ENCODE measurements at regions not wholly inside any gene's neighbourhood (a gene's known extent, or its start where the extent isn't known, plus 50 kb on each side); places are given as distances from the start of the nearest gene placed in this dataset.

DNA sequence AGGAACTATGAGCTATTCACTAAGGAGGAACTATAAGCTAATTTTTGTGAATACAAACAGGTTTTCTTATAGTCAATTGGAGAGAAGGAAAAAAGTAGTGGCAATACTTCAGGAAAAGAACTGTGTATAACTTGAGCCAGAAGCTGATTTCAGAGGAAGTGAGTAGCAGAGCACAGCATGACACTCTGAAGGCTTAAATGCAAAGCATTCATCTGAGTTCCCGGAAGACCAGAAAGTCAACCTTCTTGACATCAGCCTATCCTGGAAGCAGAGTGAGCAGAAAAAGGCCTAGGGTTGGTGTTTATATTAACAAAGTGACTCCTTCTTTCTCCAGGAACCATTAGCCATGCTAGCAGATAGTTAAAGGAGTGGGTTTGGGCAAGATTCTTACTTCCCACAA, 545.2 kb downstream of the MRPL39 start:
- Histone ChIP-seq H3K27ac (no peak overlapping the region), H3K27me3 (ENCODE audit: insufficient read depth in 3 of 3, low read length in 2 of 3) (no peaks in the 10 kb centered on the region), H3K9me3 (no peaks in the 10 kb centered on the region), H3K4me3 (no peak overlapping the region), H3K4me1 (no peaks in the 10 kb centered on the region), H3K36me3 (ENCODE audit: insufficient read depth in 1 of 2, low read depth in 1 of 2) (no peaks in the 10 kb centered on the region)
- intact Hi-C loops (cut with DNase I): no loop called here
- WGBS, 3 donors: 42 to 62% (median 50%) methylated on average over 1 of the region's 1 CpG
- TF ChIP-seq, protein P1, sequence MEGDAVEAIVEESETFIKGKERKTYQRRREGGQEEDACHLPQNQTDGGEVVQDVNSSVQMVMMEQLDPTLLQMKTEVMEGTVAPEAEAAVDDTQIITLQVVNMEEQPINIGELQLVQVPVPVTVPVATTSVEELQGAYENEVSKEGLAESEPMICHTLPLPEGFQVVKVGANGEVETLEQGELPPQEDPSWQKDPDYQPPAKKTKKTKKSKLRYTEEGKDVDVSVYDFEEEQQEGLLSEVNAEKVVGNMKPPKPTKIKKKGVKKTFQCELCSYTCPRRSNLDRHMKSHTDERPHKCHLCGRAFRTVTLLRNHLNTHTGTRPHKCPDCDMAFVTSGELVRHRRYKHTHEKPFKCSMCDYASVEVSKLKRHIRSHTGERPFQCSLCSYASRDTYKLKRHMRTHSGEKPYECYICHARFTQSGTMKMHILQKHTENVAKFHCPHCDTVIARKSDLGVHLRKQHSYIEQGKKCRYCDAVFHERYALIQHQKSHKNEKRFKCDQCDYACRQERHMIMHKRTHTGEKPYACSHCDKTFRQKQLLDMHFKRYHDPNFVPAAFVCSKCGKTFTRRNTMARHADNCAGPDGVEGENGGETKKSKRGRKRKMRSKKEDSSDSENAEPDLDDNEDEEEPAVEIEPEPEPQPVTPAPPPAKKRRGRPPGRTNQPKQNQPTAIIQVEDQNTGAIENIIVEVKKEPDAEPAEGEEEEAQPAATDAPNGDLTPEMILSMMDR (IDR thresholded peaks at IDR 0.05): no peak
- no peak for ATAC-seq
- DNase-seq: no peak

DNA sequence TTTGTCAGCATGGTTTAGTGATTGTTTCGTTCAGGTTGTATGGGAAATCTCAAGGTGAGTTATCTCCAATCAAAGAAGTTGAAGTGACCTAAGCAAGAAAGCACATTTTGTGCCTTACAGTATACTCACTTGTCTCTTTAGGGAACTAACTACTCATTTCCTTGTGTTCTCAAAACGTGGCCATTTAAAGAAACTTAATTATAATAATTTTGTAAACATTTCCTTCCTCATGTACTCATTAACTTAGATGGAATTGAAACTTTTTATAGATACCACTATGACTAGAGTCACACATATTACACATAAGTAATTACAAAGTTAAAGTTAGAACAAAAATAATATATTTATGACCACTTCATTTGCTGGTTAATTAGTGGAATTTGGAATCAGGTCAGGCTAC, 552.6 kb downstream of the MRPL39 start:
- Histone ChIP-seq H3K27me3 (ENCODE audit: insufficient read depth in 3 of 3, low read length in 2 of 3) (no peaks in the 10 kb centered on the region), H3K4me1 (no peaks in the 10 kb centered on the region), H3K9me3 (no peaks in the 10 kb centered on the region), H3K27ac (no peak overlapping the region), H3K4me3 (no peak overlapping the region), H3K36me3 (ENCODE audit: insufficient read depth in 1 of 2, low read depth in 1 of 2) (no peaks in the 10 kb centered on the region)
- ATAC-seq: no peak
- 44 to 45% (median 44%) methylated on average over 2 of the region's 2 CpGs for WGBS, 3 donors
- no peak for DNase-seq
- TF ChIP-seq, protein P1 (IDR thresholded peaks at IDR 0.05): no peak
- intact Hi-C loops (cut with DNase I): no loop called here

DNA sequence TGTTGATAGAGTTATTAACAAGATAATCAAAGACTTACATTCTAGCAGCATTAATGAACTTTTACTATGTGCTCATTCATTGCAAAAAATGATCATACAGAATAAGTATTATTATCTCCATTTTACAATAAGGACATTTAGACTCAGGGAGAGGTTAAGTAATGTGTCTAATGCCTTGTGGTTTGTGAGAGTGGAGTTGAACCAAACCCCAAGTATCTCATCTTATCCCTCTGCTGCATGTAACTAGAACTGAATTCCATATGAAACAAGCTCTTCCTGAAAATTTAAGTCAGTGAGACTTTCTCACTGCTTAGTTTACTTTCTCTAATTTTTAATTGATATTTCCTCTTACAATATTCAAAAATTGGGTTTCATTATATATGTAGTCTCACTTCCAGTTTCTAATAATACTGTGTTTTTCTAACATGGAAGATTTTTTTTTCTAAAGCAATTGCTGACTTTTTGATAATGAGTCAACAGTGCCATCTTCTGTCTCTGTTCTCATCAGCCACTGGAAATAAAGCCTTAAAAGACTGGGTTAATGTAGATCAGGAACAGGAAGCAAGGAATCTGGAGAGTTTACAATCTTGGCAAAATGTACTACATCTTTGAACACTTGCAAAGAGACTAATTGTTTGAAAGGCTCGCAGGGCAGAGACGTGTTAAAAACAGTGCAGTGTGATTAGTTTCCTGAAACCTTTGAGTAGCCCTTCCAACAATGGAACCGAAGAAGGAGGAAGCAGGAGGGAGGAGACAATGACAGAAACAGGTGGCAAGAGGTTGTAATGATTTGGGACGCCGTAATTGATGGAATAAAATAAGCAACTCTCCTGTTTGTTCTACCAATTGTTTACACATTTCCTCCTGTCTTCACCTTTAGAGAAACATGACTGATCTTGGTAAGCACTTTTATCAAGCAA, 567.6 kb downstream of the MRPL39 start:
- H3K9me3 ChIP-seq: no peaks in the 10 kb centered on the region
- no peak overlapping the region for H3K27ac ChIP-seq
- no peaks in the 10 kb centered on the region for H3K27me3 ChIP-seq (ENCODE audit: insufficient read depth in 3 of 3, low read length in 2 of 3)
- intact Hi-C loops (cut with DNase I): no loop called here
- ATAC-seq: no peak
- no peaks in the 10 kb centered on the region for H3K36me3 ChIP-seq (ENCODE audit: insufficient read depth in 1 of 2, low read depth in 1 of 2)
- no peaks in the 10 kb centered on the region for H3K4me1 ChIP-seq
- TF ChIP-seq, protein P1 (IDR thresholded peaks at IDR 0.05): no peak
- no peak for DNase-seq
- 1 to 3% (median 3%) methylated on average over 5 of the region's 5 CpGs for WGBS, 3 donors
- no peak overlapping the region for H3K4me3 ChIP-seq

DNA sequence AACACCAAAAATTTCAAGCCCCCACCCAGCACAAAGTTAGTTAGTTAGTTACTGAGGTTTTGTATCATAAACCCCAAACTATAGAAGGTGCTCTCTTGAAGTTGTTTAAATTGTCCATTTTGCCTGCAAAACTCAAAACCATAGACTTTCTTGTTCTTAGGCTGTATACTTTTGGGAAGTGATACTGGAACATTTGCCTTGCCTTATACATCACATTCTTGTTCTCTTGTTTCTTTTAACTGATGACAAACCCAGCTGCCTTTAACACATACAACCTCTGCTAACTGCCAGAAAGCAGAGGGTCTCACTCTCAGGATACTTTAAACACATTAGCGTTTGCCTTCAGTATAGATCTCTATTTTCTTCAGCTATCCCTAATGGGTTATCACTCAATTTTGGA, 570.5 kb downstream of the MRPL39 start:
- no peaks in the 10 kb centered on the region for H3K4me1 ChIP-seq
- DNase-seq: no peak
- TF ChIP-seq, protein P1 (IDR thresholded peaks at IDR 0.05): no peak
- intact Hi-C loops (cut with DNase I): no loop called here
- ATAC-seq: no peak
- H3K9me3 ChIP-seq: peaks cover 4% of the 10 kb centered on the region
- H3K27ac ChIP-seq: no peak overlapping the region
- H3K36me3 ChIP-seq (ENCODE audit: insufficient read depth in 1 of 2, low read depth in 1 of 2): no peaks in the 10 kb centered on the region
- H3K27me3 ChIP-seq (ENCODE audit: insufficient read depth in 3 of 3, low read length in 2 of 3): no peaks in the 10 kb centered on the region
- H3K4me3 ChIP-seq: no peak overlapping the region
- 68 to 71% (median 70%) methylated on average over 1 of the region's 1 CpG for WGBS, 3 donors

All from psoas muscle (tissue), 7 donors.